ENCODE measurements at regions not wholly inside any gene's neighbourhood (a gene's known extent, or its start where the extent isn't known, plus 50 kb on each side); places are given as distances from the start of the nearest gene placed in this dataset.
"Not testable (repeated sequence)": the region's sequence is repeated elsewhere in the genome, so short reads cannot be mapped to it uniquely, and the experiment has no call there.

DNA sequence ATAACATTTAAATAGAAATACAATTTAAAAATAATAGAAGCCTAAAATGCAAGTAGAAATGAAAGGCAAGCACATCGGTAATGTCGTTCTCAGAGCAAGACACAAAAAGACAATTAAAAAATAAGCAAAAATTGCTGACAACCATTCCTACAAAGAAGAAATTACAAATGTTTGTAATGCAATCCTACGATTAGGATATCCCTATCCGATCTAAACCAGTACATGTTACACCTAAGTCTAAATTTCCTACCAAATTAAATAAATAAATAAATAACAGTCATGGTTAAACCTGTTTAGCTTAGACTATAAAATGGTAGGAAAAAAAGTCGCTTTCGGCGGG lies 90.0 kb downstream of the ANXA2R start:
- DNase-seq (ENCODE audit: low read depth in 2 of 2): no peak

DNA sequence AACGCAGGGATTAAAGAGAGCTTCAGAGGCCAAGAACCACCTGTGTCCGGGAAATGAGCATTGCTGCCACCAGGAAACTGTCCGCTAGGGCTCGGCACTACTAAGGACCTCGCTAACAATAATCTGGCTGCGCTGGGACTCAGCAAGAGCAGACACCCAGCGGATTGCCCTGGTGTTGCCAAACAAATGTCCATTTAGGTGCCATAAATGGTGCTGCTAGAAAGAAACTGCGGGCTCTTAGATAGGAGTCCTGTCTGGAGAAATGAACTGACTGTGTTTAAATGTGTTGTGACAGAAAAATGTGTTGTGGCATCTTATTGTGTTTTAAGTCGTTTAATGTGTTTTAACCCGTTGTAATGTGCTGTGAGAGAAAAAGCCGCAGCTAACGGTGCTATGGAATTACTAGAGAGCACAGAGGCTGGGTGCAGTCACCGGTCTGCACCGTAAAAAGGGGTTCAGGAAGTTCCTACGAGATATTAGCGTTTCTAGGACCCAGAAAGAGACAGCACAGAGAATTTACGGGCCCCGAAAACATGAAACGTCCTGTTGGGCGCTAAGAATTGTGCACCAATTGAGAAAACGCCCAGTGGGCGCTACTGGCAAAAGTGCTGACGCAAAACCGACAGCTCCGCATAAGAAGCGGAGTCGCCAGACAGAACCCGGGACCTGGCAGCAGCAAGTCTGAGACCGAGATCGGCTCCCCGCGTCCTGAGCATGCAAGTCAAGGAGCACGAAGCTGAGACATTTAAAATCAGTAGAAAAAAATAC lies 90.6 kb downstream of the ANXA2R start:
- peak; percentile 90 to 96 for DNase-seq (ENCODE audit: low read depth in 2 of 2)

DNA sequence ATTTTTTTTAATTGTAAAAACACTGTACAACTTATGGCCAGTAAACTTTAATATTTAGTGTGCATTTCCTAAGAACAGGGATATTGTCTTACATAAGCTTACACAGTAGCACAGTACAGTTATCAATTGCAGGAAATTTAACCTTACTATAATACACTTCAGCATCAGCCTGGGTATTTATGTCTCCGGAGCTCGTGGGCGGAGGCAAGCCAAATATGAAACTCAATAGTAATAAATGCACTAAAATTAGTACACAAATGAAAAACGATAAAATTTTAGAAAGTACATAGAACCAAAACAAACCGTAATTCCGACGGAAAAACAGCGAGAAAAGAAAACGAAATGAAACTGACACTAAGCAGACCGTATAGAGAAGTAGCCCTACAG lies 91.2 kb downstream of the ANXA2R start:
- DNase-seq (ENCODE audit: low read depth in 2 of 2): no peak

DNA sequence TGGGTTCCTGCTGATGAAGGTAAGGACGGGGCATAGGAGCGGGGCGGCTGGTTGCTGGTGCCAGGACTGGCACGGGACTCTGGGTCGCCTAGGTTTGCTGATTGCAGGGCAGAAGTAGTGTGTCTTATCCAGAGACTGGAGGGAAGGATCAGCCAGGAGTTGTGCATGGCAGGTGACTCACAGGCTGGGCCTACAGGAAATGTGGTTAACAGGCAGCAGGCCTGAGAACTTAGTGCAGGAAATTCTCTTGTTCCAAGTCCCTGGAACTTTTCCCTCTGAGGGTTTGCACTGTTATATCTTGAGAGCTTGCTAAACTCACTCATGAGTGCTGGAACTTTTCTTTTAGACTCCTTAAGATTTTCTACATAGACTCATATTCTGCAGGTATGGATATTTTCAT lies 95.1 kb downstream of the ANXA2R start:
- peak; percentile 62 to 96 for DNase-seq (ENCODE audit: low read depth in 2 of 2)

DNA sequence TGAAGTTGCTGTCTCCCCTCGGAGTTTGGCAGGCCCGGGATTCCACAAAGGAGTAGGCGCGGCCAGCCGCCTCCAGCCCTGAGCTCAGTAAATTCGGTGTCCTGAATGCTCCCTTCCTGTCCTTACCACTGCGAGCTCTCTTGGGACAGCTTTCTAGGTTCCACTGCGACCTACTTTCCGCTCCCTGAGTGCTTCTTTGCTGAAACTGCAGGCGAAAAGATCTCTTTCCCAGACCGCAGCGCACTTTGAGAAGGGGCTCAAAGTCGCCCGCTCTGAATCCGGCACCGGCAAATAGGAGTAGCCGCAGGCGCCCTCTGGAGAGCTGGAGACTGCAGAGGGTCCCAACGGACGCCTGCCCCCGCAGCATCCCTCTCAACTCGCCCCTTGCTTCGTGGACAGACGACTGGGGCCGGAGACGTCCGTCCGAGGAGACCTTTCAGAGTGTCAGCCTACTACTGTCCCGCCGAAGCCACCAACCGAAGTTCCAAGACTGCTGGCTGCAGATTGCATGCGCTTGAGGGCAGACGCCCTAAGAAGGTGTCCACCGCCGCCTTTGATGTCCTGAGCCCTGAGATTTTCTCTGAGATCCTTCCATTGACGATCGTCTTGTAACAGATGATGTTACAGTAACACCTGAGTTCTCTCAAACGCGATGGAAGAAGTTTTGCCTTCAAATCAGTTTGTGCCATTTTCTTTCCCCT lies 96.0 kb downstream of the ANXA2R start:
- DNase-seq (ENCODE audit: low read depth in 2 of 2): peak in 1 of 2 donors; percentile 11

DNA sequence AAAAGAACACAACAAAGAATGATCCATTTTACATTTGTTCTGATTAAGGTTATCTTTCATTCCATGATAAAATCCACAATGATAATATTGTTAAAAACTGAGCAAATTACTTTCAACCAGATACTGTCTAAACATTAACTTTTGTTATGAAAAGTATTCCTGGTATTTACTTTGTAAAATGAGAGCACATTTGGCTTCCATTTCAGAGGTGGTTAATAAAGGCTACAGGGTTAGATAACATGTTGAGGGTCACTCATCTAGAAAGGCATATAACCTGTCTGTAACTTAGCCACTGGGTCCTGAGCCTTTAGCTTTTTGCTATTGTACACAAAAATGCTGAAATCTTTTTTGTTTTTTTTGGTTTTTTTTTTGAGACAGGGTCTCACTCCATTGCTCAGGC lies 99.3 kb downstream of the ANXA2R start:
- no peak for DNase-seq (ENCODE audit: low read depth in 2 of 2)

DNA sequence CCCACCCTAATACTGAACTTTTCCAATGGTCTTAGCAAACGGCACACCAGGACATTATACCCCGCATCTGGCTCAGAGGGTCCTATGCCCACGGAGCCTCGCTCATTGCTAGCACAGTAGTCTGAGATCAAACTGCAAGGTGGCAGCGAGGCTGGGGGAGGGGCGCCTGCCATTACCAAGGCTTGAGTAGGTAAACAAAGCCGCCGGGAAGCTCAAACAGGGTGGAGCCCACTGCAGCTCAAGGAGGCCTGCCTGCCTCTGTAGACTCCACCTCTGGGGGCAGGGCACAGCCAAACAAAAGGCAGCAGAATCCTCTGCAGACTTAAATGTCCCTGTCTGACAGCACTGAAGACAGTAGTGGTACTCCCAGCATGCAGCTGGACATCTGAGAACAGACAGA lies 108.1 kb downstream of the ANXA2R start:
- DNase-seq (ENCODE audit: low read depth in 2 of 2): not testable (repeated sequence)

DNA sequence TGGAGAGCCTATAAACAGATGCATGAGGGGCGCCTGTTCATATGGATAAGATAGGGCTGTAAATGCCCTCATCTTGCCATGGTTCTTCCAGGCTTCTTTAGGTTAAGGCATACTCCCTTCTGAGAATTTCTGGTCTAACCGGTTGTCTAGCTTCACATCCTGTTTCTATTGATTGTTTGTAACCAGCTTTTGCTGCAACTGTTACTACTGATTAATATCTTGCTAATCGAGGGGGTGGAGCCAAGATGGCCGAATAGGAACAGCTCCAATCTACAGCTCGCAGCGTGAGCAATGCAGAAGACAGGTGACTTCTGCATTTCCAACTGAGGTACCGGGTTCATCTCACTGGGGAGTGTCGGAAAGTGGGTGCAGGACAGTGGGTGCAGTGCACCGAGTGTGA lies 108.7 kb downstream of the ANXA2R start:
- DNase-seq (ENCODE audit: low read depth in 2 of 2): not testable (repeated sequence)

DNA sequence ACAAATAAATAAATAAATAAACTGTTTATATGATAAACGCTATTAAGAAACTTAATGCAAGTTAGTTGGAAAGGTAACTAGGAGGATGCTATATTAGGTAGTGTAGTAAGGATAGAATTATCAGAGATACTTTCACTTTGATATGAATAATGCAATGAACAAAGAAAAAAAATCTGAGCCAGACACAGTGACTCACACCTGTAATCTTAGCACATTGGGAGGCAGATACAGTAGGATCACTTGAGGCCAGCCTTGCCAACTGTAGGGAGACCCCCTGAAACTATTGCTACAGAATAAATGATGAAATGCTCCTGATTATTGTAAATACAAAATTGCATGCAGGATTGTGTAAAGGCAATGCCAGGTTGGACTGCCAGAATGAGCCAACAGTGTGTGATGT lies 109.2 kb downstream of the ANXA2R start:
- DNase-seq (ENCODE audit: low read depth in 2 of 2): no peak

DNA sequence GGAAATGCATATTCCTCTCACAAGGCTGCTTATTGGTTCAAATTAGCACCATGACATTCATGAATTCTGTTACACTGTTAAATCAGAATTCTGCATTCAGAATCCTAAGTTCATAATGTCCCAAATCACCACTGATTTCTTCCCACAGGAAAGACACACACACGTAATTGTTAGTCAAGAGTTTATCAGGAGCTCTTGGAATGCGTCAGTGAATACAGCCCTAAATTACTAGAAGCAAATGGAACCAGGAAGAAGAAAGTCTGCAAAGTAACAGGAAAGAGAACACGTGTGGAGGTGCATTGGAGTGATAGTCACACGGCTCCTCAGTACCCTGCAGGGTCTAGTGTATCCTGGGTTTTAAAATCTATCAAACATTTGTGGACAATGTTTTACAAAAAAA lies 110.2 kb downstream of the ANXA2R start:
- DNase-seq (ENCODE audit: low read depth in 2 of 2): peak in 1 of 2 donors; percentile 36

DNA sequence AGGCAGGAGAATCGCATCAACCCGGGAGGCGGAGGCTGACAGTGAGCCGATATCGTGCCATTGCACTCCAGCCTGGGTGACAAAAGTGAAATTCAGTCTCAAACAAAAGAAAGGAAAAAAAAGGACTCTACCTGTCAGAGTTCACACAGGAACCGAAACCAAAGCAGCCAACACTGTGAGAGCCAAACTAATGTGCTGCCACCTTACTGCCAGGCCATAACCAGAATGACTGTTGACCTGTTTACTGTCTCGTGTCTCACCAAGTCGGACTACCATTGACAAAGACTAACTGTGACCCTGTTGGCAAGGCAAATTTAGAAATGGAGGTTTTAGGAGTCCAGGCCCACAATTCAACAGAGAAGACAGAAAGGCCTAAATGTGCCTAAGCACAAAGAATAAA lies 112.4 kb downstream of the ANXA2R start:
- no peak for DNase-seq (ENCODE audit: low read depth in 2 of 2)

DNA sequence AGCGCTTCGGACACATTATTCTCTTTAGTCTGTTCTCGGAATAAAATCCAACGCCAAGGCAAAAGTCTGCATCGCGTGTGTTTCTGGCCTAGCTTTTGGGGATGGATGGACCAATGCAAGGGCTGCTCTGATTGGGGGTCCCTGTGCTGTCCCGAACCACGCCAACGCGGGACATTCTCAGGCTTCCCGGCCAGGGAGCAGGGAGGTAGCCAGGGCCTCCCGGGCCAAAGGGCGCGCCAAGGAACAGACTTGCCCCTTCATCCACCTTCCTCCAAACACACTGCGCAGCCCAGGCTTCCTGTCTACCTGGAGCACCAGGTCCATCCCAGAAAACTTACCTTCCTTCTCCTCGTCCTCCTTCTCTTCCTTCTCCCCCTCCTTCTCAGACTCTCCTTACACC lies 113.0 kb upstream of the SELENOP start:
- DNase-seq (ENCODE audit: low read depth in 2 of 2): no peak

DNA sequence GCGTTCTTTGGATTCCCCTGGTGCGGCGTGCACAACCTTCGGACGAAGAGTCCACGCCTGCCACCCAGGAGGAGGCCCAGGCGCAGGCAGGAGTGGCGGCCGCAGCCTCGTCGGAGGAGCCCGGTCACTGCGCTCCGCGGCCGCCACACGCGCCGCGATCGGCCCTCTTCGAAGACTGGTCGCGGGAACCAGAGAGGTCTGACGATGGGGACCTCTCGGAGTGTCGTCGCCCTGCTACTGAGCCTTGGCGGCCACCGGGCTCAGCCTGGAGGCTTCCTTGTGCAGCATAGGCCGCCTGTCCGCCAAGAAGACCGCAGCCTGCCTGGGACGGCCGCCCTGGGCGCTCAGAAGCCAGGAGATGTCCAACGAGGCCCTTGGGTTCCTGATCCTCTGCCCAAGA lies 112.5 kb upstream of the SELENOP start:
- no peak for DNase-seq (ENCODE audit: low read depth in 2 of 2)

DNA sequence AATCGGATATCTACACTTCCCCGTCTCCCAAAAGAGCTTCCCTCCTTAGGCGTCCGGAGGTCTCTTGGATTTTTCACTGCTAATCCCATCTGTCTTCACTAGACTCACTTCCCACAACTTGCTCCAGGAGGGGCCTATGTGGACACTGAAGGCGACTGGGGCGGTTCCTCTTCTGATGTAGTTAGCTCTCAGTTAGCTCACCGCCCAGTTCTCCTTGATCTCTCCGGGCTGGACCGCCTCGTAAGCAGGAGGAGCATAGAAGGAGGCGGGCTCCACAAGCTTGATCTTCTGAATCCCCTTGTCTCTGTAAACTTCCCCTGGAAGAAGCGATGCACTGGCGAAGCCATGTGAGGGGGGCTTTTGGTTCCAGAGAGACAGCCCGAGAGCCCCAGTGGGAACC lies 112.0 kb upstream of the SELENOP start:
- no peak for DNase-seq (ENCODE audit: low read depth in 2 of 2)

DNA sequence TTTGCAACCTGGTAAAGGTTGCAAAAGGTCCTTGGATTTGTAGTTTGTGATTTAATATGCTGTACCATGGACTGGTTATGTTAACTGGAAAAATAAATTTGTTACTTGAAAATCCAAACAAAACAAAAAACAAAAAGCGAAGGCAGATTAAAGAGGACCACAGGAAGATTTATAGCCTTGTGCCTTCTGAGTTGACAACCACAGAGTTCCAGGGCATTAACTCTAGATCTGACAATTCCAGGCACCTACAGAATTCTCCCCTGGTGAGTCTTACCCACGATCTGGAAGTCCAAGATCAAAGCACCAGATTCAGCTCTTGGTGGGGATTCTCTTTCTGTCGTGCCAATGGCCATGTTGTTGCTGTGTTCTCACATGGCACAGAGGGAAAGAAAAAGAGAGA lies 107.9 kb upstream of the SELENOP start:
- DNase-seq (ENCODE audit: low read depth in 2 of 2): no peak

DNA sequence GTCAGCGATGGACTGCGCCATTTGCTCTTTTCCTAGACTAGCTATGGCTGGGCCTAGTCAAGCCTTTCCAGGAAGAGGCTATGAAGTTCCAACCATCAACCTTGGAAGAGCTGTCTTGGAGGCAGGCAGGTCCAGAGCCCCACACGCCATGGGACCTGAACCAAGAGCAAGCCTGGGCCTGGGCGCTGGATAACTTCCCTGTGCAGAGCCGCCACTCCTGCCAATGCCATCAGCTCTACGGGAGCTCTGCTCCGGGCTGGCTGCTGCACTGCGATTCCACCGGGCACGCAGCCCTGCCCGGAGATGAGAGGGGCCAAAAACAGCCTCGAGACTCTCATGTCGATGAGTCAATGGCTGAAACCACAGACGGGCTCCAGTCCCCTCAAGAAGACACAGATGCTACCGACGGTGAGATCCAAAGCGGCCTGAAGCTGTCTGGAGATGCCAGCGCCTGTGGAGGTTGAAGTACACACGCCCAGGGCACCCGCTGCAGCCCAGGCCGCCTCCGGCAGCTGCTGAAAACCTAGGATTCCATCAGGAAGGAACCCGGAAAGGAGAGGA lies 103.7 kb upstream of the SELENOP start:
- no peak for DNase-seq (ENCODE audit: low read depth in 2 of 2)

DNA sequence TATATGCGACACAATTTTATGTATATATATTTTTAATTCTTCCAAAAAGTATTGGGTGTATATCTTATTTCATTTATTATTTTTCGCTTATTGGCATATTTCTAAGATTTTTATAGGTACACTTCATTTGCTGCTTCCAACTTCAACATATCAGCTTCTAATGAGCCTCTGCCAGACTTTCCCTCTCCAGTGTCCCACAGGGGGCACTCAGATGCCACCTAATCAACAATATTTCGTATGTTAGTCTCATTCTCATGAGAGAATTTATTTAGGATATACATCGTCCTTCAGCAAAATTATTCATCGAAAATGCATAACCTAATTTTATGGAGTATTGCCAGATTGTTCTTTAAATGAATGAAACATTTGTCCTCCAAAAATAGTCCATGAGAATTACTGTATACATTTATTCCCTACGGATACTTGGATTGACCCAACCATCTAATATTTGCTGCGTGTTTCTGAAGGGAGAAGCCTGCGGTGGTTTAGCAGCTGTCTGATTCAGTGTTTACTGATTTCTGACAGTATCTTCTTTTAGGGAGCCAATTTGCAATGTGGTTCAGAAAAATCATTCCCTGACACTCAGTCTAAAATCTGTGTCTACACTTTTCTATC lies 100.6 kb upstream of the SELENOP start:
- peak; percentile 81 to 83 for DNase-seq (ENCODE audit: low read depth in 2 of 2)

DNA sequence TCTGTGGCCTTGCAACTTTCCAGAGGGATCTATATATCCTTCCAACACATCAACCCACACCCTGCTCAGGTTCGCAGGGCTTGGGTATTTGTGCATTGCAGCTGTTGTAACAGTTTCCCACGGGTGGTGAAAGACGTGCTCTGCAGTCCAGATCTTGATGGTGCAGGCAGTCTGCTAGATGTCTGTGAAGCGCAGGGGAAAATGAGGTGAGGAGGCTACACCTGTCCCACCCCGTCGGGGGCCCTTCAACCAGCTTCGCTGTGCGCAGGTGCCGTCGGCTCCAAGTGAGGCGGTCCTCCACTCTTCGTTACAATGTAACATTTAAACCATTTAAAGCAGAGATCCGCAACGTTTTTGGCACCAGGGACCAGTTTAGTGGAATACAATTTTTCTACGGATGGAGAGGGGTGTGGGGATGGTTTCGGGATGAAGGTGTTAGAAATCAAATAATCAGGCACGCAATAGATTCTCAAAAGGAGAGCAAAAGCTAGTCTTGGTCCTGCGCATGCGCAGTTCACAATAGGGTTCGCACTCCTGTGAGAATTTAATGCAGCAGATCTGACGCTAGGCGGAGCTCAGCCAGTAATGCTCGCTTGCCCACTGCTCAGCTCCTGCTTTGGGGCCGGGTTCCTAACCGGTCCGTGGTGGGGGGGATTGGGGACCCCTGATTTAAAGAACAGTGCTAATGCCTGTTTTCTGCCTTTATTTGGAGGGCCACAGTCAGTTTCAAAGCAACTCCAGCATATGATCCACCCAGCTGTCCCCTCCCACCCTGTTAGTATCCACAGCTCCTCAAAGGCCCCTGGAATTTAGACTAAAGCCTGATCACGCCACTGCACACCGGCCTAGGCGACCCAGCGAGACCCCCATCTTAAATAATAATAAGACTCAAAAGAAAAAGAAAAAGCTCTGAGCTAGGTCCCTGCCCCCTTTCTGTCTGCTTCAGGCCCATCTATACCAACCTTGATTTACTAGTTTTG lies 97.1 kb upstream of the SELENOP start:
- peak; percentile 88 to 91 for DNase-seq (ENCODE audit: low read depth in 2 of 2)

DNA sequence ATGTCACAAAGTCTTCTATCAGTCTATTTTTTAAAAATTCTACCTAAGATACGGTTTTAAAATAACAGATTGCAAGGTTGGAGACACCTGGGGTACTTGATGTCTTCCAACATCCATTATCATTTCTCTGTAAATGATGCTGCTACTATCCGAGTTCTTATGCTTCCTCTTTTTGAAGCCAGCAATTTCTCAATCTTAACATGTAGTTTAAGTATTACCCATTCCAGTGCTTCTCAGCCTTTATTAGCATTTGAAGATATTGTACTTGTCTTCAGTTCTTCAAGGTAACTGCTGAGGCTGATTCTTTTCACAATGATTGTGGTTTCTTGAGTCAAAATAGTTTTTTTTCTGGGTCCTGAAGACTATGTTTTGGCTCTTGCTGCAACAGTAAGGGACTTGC lies 96.4 kb upstream of the SELENOP start:
- no peak for DNase-seq (ENCODE audit: low read depth in 2 of 2)

DNA sequence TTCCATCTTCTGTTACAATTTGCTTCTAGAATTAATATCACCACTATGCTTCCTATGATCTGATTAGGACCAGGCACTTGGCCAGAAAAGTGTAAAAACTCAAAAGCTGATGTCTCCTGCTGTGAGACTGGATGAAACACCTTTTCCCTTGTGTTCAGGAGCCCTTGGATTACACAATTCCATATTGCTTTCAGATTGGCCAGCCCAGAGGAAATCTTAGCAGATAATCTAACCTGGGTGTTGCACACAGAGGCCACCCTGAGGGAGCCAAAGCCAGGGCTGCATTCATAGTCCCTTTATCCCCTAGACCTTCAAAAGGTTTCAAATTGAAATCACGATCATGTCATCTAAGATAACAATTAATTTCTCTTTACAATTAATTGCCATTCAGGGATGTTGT lies 94.1 kb upstream of the SELENOP start:
- no peak for DNase-seq (ENCODE audit: low read depth in 2 of 2)

DNA sequence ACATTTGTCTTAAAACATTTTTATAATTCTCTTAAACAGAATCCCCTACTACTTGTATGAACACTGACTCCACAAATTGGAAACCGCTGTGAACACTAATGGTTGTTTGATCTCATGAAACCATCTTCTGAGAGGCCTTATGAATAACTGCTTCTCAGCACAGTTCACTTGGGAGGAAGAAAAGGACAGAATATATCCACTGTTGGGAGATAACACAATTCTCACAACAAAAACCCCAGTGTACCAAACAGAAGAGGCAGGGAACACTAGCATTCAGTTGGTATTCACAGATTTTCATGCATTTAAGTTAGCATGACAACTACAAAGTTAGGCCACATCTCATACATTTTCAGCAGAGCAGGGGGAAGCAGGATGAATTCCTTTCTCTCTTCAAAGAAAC lies 89.0 kb upstream of the SELENOP start:
- DNase-seq (ENCODE audit: low read depth in 2 of 2): no peak

All from lung microvascular endothelial cell (primary cell).